Activated CD4-positive, alpha-beta T cell treated with anti-CD3 and anti-CD28 coated beads, Interleukin-2, amount 50 U/mL, for 16 hours (primary cell): ENCODE measurements at regions not wholly inside any gene's neighbourhood (a gene's known extent, or its start where the extent isn't known, plus 50 kb on each side); places are given as distances from the start of the nearest gene placed in this dataset.
A peak's percentile ranks its signal among the peaks of the same experiment; 100 is the strongest.
"Not testable (repeated sequence)": the region's sequence is repeated elsewhere in the genome, so short reads cannot be mapped to it uniquely, and the experiment has no call there.

ENCODE experiments used
- DNase-seq: peaks from one replicate; pipeline ENCODE4 v3.0.0-alpha.2; 2020

DNA sequence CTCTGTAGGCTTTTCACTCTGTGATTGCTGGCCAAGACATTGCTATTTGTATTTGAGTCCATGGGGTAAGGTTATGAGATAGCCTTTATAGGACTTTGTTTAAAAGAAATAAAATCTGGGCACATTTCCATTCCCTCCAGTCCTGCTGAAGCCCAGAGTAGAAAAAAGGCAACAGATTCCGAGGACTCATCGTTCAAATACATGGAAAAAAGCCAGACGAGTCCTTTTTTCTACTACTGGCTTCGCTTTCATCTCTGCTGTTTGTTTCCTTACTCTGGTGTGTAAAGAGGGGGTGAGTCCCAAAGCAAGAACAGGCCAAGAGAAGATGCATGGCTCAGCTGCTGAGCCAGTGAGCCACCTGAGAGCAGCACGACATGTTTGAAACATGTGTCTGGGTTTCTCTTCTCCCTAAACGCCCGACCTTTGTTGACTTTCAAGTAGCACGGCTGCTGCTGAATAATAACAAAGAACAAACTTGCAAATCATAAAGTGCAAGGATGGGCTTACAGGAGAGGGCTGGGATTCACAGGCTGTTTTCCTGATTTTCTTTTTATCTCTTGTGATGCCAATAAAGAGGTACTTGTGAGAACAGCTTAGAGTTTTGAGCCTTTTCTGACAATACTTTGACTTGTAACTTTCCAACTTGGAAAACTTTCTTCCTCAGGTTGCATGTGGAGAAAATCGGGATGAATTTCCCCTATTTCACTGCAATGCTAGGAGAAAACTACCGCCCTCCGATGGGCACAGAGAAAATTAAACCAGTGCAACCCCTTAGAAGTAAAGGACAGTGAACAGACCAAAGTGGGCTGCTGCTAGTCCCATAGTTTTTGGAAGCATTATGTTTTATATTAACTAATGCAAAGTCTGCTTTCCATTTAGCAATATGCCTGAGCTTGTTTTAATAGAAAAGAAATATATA lies 195.2 kb upstream of the RAG2 start:
- no peak for DNase-seq

DNA sequence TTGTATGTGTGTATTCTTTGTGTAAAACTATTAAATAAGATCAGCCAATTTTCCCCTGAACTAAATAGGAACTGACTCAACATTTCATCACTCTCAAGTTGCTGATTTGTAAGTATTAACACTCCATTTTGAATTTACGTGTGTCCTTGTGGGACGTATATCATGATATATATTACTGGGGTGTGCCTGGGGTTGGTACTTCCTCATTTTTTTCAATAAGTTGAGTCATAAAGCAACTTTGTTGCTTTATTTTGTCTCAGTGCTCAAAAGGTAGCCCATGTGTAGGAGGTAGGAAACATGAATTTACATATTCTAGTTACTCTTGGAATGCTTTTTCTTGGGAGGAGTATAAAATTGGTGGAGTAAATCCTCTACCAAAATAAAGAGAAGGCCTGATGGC lies 193.9 kb upstream of the RAG2 start:
- no peak for DNase-seq

DNA sequence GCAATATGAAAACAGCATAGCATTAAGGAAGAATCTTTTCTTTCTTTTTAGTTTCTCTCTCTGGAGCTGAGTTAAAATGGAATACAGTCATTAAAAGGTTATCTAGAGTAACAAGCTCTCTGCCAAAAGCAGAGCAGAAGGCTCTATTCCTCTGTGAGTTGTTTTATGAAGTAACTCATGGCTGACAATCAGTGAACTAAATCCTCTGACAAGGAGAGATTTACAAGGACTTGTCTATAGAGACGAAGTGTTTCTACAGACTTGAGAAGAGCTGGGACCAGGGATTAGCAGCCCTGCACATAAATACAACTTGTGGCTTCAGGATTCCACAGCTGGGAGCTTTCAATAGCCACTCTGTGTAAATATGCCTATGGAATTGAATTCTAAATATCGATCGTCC lies 192.5 kb upstream of the RAG2 start:
- no peak for DNase-seq

DNA sequence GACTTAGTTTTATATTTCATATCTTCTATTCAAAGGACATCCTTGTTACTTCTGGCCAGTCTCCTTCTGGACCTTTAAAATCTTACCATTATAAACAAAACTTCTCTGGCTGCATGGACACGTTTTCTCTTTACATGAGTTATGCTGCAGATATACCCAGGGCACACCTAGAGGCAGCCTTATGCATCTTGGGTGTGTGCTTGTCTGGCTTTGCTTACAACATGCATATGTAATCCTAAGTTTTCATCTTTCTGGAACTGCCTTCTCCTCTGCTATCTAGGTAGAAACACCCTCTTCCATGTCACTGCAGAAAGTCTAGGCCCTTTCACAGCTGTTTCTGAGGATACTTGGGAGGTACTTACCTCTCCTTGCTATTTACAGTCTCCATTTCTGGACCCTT lies 185.8 kb upstream of the RAG2 start:
- DNase-seq = no peak

DNA sequence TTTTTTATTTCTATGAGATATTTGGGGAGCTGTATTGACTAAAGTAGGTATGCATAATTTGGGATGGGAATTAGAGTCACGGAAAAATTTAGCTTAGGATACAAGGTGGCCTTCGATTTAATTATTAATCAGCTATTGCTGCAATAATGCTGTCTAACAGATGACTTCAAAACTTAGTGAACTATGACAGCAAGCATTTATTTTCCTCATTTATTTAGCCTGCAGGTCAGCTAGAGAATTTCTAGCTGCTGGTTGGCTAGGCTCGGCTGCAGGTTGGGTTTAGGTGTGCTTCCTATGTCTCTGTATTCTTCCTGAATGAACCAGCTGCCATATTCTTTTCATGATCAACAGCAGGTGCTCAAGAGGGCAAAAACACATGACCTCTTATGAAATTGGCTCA lies 181.8 kb upstream of the RAG2 start:
- no peak for DNase-seq

DNA sequence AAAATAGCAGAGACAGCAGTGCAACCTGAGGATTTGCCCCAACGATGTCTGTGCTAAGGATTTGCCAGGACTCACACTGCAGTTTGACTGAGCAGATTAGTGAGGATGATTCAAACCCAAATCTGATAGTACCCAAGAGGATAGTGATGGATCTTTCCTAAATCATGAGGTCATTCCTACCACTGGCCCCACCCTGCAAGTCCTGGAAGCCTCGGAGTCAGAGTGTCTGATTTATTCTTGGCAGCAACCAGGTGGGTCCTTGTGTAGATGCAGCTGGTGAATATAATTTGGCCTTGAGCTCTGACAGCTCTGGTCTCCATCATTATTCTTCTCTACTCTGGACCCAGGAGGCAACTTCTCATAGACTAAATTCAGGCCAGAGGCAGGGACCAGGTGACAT lies 179.3 kb upstream of the RAG2 start:
- no peak for DNase-seq

DNA sequence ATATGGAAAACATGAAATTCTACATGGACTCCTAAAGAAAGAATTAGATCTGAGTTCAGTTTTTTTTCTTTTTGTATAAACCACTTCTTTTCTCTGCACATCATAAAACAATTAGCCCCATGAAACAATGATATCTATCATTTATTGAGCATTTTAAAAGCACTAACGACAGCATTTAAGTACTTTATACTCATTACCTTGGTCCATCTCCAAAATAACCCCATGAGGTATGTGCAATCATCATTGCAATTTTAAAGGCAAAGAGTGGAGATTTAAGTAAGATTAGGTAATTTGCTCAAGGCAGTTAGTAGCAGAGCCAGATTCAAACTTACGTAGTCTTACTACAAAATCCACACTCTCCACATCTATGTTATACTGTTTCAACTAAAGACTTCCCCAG lies 177.7 kb upstream of the RAG2 start:
- no peak for DNase-seq

DNA sequence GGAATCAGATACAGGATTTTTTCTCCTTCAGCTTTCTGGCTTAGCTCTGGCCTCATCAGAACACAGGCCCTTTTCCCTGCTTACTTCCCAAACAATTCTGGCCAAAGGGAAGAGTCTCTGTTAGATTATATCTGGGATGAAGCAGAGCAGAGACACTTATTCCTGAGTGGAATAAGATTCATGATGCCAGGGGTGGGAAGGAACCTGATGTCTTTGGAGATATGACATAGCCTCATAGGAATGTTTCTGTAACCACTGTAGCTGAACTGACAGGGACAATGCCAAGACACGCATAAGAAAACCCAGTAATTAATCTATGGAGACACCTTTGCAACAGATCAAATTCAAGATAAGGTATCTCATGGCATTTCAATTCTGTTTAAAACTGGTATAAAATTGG lies 177.1 kb upstream of the RAG2 start:
- DNase-seq = no peak

DNA sequence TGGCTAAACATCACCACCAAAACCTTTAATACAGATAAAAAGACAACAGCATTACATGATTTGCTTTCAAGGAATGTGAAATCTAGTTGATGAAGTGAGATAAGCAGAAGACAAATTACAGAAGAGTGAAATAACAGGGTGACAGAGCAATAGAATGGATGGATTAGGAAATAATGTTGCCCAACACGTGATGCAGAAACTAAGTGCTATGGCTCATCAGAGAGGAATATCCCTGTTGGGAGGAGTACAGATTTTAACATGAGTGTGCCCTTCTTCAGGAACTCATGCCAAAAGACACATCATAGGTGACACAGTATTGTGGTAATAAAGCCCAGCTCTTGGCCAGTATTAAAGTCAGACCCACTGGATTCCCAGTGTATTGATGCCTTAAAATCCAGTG lies 176.6 kb upstream of the RAG2 start:
- no peak for DNase-seq

DNA sequence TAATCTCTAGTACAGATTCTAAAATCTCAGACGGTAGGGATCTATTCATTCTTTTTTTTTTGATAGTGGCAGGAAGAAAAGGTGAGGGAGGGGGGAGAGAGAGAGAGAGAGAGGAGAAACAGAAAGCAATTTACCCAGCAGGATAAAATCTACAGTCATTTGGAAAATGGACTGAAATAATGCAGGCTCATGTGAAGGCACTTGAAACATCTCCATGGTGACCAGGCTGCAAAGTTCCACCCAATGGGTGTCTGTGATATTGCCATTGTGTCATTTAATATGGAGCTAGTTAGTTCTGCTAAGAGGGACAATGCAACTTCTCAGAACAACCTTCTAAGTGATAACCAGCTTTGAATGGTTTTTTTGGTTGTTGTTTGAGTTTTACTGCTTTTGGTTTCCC lies 165.2 kb upstream of the RAG2 start:
- peak; percentile 33 for DNase-seq

DNA sequence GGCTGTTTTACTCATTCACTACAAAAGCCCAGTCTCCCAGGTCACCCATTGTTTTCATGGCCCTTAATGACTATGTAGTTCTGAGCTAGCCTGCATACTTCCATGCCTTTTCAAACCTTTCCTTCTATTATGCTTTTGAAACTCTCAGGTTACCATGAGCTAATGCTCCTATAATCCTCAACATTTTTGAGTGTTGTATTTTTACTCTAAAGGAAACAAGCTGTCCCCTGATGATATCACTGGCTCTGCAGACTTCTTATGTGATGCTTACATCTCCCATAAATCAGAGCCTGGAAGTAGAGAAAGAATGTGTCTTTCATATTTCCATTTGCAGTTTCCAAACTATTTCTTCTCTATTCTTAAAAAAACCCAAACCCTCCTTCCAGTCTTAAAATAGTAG lies 159.0 kb upstream of the RAG2 start:
- DNase-seq = no peak

DNA sequence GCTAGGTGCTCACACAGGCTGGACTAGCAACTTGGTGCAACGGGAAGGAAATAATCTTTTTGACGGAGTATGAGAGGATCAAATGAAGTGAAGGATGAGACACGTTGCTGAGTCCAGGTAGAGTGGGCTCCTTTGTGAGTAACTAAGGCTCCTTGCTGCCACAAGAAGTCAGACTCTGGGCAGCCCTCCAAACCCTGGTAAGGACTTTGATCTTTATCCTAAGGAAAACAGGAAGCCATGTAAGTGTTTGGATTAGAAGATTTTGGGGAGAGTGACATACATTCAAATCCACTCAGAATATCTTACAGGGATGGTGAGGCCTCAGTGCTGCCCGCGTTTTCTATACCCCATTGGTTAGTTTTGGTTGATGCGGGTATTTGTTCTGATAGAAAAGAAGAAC lies 155.9 kb upstream of the RAG2 start:
- no peak for DNase-seq

DNA sequence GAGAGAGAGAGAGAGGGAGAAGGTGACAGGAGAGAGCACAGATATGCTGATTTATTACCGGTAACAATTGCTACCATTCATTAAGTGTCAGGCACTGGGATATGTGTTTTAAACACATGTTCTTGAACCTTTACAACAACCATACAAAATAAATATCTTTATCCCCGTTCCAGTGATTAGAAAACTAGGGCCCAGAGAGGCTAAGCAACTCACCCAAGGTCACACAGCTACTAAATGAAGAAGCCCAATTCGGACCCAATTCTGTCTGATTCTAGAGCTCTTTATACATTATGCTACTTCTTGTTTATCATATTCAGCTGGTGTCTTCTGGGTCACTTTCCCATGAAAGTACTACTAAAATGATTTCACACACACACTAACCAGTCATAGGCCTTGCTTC lies 154.0 kb upstream of the RAG2 start:
- DNase-seq = no peak

DNA sequence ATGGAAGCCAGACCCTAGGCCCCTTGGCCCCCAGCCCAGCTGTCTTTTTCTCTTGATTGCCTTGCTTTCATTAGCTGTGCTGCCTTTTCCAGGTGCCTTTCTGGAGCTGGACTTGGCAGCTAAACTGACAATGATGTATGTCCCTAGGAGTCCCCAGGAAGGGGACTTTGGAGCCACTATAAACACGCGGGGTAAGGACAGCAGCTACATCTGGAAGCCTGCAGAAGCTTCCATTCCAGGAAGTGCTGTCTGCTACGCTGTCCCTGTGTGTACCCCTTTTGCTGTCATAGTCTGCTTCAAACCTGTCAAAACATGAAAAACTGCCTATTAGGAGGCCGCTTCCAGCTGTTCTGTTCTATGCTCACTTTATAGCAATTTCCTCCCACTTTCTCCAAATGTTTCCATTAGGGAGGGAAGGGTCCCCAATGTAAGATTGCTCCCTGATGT lies 153.3 kb upstream of the RAG2 start:
- DNase-seq = no peak

DNA sequence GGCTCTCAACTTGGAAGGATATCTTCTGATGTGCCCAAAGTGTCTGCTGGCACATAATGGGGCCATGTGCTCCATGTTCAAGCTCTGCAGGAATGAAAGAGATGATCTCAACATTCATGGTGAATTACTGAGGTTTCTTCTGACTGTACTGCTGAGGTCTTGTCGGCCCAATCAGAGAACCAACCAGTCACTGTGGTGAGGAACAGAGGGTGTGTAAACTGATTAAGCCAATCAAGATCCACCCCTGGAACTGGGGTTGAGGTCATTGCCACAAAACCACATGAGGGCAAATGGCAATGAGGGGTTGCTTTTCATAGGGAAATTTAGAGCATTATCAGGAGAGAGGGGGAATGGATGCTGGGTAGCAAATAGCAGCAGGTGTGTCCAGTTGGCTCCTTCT lies 152.3 kb upstream of the RAG2 start:
- DNase-seq = peak; percentile 3

DNA sequence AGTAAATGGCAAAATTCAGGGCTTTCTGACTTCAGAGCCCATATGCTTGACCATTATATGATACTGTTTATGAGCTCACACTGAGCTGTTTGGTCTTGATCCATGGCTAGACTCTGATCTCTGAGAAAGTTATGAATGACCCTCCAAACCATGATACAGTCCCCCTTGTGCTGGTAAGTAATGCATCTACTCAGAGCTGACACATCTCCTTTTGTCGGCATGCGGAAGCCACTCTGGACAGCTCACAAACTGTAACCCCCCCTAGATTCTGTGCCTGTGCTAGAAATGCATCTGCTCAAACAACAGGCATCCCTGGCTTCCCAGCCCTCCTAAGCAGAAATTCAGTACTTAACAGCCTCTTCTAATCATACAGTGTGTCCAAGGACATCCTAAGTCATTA lies 150.8 kb upstream of the RAG2 start:
- no peak for DNase-seq

DNA sequence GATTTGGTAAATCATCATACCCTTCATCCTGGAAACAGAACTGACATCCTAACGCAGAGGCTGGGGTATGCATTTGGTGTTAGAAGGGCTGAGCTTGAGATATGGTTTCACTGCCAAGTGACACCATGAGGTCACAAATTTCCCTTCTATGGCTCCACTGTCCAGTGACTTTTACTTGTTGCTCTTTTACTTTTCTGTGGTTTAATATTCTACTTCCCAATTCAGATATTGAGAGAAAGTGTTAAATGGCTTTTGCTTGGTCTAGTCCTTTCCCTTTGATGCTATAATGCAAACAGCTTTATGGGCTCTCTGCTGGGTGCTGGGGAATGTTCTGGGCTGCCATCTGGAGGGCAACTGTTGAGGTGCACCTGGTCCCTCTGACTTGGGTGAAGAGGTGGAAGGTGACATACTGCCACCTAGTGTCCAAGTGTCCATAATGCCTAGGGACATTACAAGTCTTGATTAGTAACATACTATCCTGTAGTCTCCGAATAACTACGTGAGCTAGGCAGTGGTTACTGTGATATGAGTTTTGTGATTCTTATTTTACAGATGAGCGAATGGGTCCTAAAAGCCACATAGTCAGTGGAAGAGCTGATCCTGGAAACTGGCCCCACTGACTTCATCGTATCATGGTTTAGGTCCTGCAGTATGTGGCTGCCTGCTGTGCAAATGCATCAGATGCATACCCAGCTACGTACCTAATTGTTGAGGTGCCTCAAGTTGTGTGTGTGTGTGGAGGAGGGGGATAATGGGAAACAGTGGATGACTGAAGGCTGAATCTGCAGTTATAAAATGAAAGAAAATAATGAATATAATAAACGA lies 149.1 kb upstream of the RAG2 start:
- peak; percentile 90 for DNase-seq

DNA sequence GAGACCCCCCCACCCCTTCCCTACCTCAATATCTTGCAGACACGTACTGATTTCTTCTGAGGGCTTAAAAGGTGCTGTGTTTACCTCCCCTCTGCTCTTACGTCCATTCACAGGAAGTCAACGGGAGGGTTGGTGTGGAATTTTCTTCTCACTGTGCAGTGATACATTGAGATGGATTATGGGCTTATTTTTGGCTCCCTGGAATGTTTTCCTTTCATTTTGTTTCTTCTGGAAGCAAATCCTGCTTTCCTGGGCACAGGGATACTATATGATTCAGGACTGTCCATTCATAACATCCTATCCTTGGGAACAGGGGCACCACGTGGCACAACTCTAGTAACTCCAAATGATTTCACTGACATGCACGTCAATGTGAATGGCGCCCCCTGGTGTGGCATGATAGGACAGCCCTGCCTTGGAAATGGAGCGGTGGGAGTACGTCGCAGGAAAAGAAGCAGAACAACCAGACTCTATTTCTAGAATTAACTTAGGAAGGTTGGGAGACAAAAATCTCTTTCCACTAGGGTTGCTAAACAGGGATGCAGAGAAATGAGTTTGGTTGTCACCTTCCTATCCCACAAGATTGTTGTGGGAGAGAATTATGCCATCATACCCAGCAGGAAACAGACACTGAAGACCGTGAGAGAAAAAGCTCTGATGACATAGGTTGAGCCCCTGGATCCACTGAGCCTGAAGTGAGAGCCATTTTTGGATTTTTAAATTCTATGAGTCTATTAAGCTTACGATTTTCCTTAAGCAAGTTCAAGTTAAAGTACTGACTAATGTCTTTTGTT lies 146.5 kb upstream of the RAG2 start:
- DNase-seq = peak; percentile 55

DNA sequence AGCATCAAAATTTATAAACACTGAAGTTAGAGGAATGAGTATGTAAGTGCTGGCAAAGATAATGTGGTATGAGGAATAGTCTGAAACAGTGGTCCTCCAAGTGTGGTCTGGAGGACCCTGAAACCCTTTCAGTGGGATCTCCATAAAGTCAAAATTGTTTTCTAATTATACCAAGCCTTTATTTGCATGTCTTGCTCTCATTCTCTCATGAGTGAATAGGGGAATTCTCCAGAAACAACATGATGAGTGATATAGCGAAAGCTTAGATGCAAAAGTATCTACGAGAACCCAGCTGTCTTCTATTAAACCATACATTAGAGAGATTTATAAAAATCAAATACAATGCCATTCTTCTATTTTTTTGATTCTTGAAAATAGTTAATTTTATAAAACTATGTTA lies 145.0 kb upstream of the RAG2 start:
- peak; percentile 5 for DNase-seq

DNA sequence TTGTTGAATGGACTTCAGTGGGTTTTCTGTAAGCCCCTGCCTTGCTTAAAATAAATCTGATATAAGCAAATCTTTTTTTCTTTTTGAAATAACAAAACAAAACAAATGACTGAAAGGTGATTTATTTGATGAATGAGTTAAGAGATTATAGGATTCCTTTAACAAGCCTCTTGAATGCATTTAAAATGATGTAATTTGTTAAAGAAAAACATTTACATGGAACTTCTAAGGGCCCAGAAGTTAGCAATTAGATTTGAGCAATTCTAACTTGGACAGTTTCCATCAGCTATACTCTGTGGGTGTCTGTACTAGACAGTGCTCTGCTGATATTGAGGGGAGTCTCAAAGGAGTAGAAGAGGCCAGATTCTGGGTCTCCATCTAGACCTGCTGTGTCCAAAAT lies 143.5 kb upstream of the RAG2 start:
- DNase-seq = no peak

DNA sequence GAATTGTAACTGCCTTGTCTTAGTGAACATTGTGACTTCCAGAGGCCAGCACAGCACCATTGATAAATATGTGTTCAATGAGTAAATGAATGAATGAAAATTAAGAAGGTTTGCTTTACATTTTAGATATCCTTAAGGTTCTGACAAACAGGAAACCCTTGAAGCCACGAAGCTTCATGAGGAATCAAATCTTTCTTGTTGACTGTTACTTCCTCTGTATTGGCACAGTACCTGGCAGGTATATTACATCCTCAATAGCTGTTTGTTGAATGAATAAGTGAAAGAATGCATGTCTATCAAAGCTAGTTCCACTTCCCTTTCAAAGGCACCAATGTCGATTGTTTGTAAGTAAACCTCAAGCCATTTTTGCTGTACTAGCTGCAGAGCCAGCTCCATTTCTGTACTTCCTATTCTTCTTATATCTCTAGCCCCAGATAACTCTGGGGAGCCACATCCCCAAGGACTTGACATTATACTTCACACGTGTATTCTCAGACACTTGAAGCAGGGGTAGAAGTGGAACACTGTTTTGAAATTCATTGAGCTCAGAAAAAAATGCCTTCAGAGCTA lies 140.3 kb upstream of the RAG2 start:
- DNase-seq = no peak

DNA sequence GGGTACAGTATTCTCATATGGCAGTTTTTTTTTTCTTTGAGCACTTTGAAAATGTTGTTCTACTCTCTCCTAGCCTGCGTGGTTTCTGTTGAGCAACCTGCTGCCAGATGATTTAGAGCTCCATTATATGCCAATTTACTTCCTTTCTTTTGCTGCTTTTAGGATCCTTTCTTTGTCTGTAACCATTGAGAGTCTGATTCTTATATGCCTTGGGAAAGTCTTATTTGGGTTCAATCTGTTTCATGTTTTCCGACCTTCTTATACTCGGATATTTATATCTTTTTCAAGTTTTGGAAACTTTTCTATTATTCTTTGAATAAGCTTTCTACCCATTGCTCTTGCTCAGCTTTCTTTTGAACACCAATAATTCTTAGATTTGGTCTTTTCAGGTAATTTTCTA lies 138.1 kb upstream of the RAG2 start:
- no peak for DNase-seq

DNA sequence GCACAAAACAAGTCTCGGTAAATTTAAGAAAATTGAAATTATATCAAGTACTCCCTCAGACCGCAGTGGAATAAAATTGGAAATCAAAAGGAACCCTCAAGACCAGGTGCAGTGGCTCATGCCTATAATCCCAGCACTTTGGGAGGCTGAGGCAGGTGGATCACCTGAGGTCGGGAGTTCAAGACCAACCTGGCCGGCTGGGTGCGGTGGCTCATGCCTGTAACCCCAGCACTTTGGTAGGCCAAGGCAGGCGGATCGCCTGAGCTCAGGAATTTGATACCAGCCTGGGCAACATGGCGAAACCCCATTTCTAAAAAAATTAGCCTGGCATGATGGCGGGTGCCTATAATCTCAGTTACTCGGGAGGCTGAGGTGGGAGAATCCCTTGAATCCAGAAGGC lies 135.7 kb upstream of the RAG2 start:
- not testable (repeated sequence) for DNase-seq
